ENCODE measurements at regions not wholly inside any gene's neighbourhood (a gene's known extent, or its start where the extent isn't known, plus 50 kb on each side); places are given as distances from the start of the nearest gene placed in this dataset.

DNA sequence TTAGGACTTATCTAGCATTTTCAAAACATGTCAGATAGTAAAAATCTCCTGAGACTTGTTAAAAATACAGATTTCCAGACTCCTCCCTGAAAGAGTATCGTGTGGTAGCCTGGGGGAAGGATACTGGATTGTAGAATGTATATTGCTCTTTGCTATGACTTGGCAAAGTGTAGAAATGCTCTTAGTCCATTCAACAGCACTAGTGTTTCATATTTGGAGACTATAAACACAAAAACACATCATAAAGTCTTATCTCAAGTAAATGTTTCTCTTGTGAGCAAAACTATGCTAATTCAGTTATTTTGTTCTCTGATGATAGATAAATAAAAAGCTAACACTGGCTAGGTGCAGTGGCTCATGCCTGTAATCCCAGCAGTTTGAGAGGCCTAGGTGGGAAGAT lies 137.5 kb upstream of the PRPS1L1 start:
- TF ChIP-seq, protein P1, sequence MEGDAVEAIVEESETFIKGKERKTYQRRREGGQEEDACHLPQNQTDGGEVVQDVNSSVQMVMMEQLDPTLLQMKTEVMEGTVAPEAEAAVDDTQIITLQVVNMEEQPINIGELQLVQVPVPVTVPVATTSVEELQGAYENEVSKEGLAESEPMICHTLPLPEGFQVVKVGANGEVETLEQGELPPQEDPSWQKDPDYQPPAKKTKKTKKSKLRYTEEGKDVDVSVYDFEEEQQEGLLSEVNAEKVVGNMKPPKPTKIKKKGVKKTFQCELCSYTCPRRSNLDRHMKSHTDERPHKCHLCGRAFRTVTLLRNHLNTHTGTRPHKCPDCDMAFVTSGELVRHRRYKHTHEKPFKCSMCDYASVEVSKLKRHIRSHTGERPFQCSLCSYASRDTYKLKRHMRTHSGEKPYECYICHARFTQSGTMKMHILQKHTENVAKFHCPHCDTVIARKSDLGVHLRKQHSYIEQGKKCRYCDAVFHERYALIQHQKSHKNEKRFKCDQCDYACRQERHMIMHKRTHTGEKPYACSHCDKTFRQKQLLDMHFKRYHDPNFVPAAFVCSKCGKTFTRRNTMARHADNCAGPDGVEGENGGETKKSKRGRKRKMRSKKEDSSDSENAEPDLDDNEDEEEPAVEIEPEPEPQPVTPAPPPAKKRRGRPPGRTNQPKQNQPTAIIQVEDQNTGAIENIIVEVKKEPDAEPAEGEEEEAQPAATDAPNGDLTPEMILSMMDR (IDR thresholded peaks at IDR 0.05): no peak
- TF ChIP-seq POLR2A (IDR thresholded peaks at IDR 0.05): no peak
- TF ChIP-seq EP300 (IDR thresholded peaks at IDR 0.05): no peak

Data from tibial nerve (tissue), 4 donors.